Smooth muscle cell (in vitro differentiated cells): ENCODE measurements at regions not wholly inside any gene's neighbourhood (a gene's known extent, or its start where the extent isn't known, plus 50 kb on each side); places are given as distances from the start of the nearest gene placed in this dataset.
"Not testable (repeated sequence)": the region's sequence is repeated elsewhere in the genome, so short reads cannot be mapped to it uniquely, and the experiment has no call there.

ENCODE experiments used
- DNase-seq: peaks from one replicate; lab custom pipeline; 2025; ENCODE audit not compliant: unreplicated experiment; lab: John Stamatoyannopoulos, UW
- H2AFZ ChIP-seq: fragments of 200-600 bp; sonication (generic); 2 replicates; pipeline ENCODE4 v1.6.0; 2016; ENCODE audit warnings: antibody characterized with exemption, low read depth, mild to moderate bottlenecking
- H3F3A ChIP-seq: fragments of 200-600 bp; sonication (generic); 2 replicates; pipeline ENCODE4 v1.6.0; 2017; ENCODE audit warnings: antibody characterized with exemption, low read depth
- H3K27ac ChIP-seq: fragments of 200-600 bp; sonication (generic); 2 replicates; pipeline ENCODE4 v1.5.1; 2016; ENCODE audit warnings: low read depth, mild to moderate bottlenecking
- H3K27me3 ChIP-seq: fragments of 200-600 bp; sonication (generic); 2 replicates; pipeline ENCODE4 v1.6.1; 2016; ENCODE audit warnings: low read depth, mild to moderate bottlenecking
- H3K36me3 ChIP-seq: fragments of 200-600 bp; sonication (generic); 2 replicates; pipeline ENCODE4 v1.5.1; 2016; ENCODE audit warnings: low read depth
- H3K4me1 ChIP-seq: fragments of 200-600 bp; sonication (generic); 2 replicates; pipeline ENCODE4 v1.5.1; 2016; ENCODE audit warnings: low read depth
- H3K4me2 ChIP-seq: fragments of 200-600 bp; sonication (generic); 2 replicates; pipeline ENCODE4 v1.6.0; 2016; ENCODE audit warnings: mild to moderate bottlenecking
- H3K4me3 ChIP-seq: fragments of 200-600 bp; sonication (generic); 2 replicates; pipeline ENCODE4 v1.5.1; 2016; ENCODE audit warnings: mild to moderate bottlenecking
- H3K79me2 ChIP-seq: fragments of 200-600 bp; sonication (generic); 2 replicates; pipeline ENCODE4 v1.6.0; 2016; ENCODE audit warnings: low read depth, mild to moderate bottlenecking
- H3K9ac ChIP-seq: fragments of 200-600 bp; sonication (generic); 2 replicates; pipeline ENCODE4 v1.6.0; 2016; ENCODE audit warnings: low read depth
- H3K9me3 ChIP-seq: fragments of 200-600 bp; sonication (generic); replicated peaks from 2 replicates; pipeline ENCODE4 v1.5.1; 2016; ENCODE audit warnings: low read depth
- H4K20me1 ChIP-seq: fragments of 200-600 bp; sonication (generic); 2 replicates; pipeline ENCODE4 v1.6.0; 2016; ENCODE audit warnings: low read depth
- CTCF ChIP-seq: fragments of 200-600 bp; sonication (generic); IDR thresholded peaks from 2 replicates; pipeline ENCODE4 v1.5.1; 2017; ENCODE audit warnings: borderline replicate concordance, mild to moderate bottlenecking, antibody characterized with exemption; ENCODE audit not compliant: insufficient read depth, poor library complexity, severe bottlenecking
- WGBS: methylation state at CpG from one replicate; pipeline ENCODE4 v1.1.7; 2016; ENCODE audit warnings: low lambda C conversion rate; 5-methylcytosine and 5-hydroxymethylcytosine counted together

- no peaks in the 10 kb centered on the region for H4K20me1 ChIP-seq
- H3K4me2 ChIP-seq = no peak overlapping the region
- H3K9ac ChIP-seq = no peak overlapping the region
- no peak overlapping the region for H2AFZ ChIP-seq
- no peak for DNase-seq
- no peak overlapping the region for H3K27ac ChIP-seq
- TF ChIP-seq CTCF = no peak
- peaks cover 73% of the 10 kb centered on the region for H3K27me3 ChIP-seq
- no peaks in the 10 kb centered on the region for H3F3A ChIP-seq
- H3K36me3 ChIP-seq = no peaks in the 10 kb centered on the region
- no peak overlapping the region for H3K4me3 ChIP-seq
- 61% methylated on average over 1 of the region's 1 CpG for WGBS
- no peaks in the 10 kb centered on the region for H3K79me2 ChIP-seq
- no peaks in the 10 kb centered on the region for H3K9me3 ChIP-seq
- H3K4me1 ChIP-seq = no peaks in the 10 kb centered on the region
These were observed 398.9 kb upstream of the PCSK5 start for GRCh38 chr9:75491533-75491932.

GRCh38 chr9:75499812-75500211 is 390.7 kb upstream of the PCSK5 start:
- H3K9me3 ChIP-seq = no peaks in the 10 kb centered on the region
- no peak for TF ChIP-seq CTCF
- no peaks in the 10 kb centered on the region for H3F3A ChIP-seq
- peaks cover 32% of the 10 kb centered on the region for H3K27me3 ChIP-seq
- DNase-seq = no peak
- H4K20me1 ChIP-seq = no peaks in the 10 kb centered on the region
- no peak overlapping the region for H3K9ac ChIP-seq
- WGBS = 89% methylated on average over 4 of the region's 4 CpGs
- no peak overlapping the region for H3K4me2 ChIP-seq
- H2AFZ ChIP-seq = no peak overlapping the region
- H3K4me1 ChIP-seq = no peaks in the 10 kb centered on the region
- no peak overlapping the region for H3K4me3 ChIP-seq
- no peak overlapping the region for H3K27ac ChIP-seq
- H3K79me2 ChIP-seq = no peaks in the 10 kb centered on the region
- H3K36me3 ChIP-seq = no peaks in the 10 kb centered on the region

GRCh38 chr9:75500479-75500878 is 390.0 kb upstream of the PCSK5 start:
- H3K9me3 ChIP-seq = no peaks in the 10 kb centered on the region
- H3K27ac ChIP-seq = no peak overlapping the region
- no peak overlapping the region for H2AFZ ChIP-seq
- H4K20me1 ChIP-seq = no peaks in the 10 kb centered on the region
- no peaks in the 10 kb centered on the region for H3F3A ChIP-seq
- TF ChIP-seq CTCF = no peak
- H3K36me3 ChIP-seq = no peaks in the 10 kb centered on the region
- WGBS = 66% methylated on average over 2 of the region's 2 CpGs
- no peaks in the 10 kb centered on the region for H3K79me2 ChIP-seq
- no peak for DNase-seq
- H3K9ac ChIP-seq = no peak overlapping the region
- H3K4me3 ChIP-seq = no peak overlapping the region
- H3K4me2 ChIP-seq = no peak overlapping the region
- peaks cover 27% of the 10 kb centered on the region for H3K27me3 ChIP-seq
- no peaks in the 10 kb centered on the region for H3K4me1 ChIP-seq

GRCh38 chr9:75500940-75501339 is 389.5 kb upstream of the PCSK5 start:
- H3K4me3 ChIP-seq, H3K79me2 ChIP-seq, H3K9me3 ChIP-seq, H3K9ac ChIP-seq, DNase-seq, H3K4me1 ChIP-seq, H3K4me2 ChIP-seq, H2AFZ ChIP-seq, H3F3A ChIP-seq, H3K36me3 ChIP-seq, H4K20me1 ChIP-seq, H3K27ac ChIP-seq: not testable (repeated sequence)
- WGBS = 86% methylated on average over 3 of the region's 3 CpGs
- H3K27me3 ChIP-seq = peaks cover 27% of the 10 kb centered on the region
